ENCODE measurements at regions not wholly inside any gene's neighbourhood (a gene's known extent, or its start where the extent isn't known, plus 50 kb on each side); places are given as distances from the start of the nearest gene placed in this dataset.

DNA sequence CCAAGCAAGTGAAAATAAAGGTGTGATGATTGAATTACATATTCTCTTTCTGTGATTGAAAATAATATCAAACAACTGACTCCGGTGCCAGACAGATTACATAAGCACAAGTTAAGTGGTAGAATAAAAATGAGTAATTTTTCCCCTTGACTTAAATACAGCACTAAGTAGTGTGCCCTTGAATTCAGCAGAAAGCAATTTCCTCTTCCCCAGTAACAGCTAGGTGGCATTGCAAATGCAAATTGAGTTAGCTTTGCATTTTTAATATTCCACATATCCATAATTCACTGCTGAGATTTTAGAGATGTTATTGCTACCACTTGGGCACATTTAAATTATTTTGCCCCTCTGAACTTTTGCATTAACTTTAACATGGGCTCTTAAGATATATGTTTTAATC lies 89.8 kb upstream of the NPVF start:
- H3K4me3 ChIP-seq (ENCODE audit: low read length), result no peak overlapping the region
- DNase-seq, result no peak
- intact Hi-C loops (cut with micrococcal nuclease), result no loop called here
- ATAC-seq, result no peak
- no peaks in the 10 kb centered on the region for H3K9me2 ChIP-seq (replicated peaks; ENCODE audit: low read length)
- CTCF ChIA-PET, result no interaction called here
- H2AFZ ChIP-seq (ENCODE audit: low read length), result no peak overlapping the region
- no peak overlapping the region for H3K9ac ChIP-seq (ENCODE audit: low read length)
- no peaks in the 10 kb centered on the region for H3F3A ChIP-seq (ENCODE audit: low read length, unreplicated experiment)
- H3K27me3 ChIP-seq (ENCODE audit: low read length), result peaks cover 63% of the 10 kb centered on the region
- H3K4me1 ChIP-seq (ENCODE audit: insufficient read depth, low read length), result no peaks in the 10 kb centered on the region
- TF ChIP-seq EZH2phosphoT487 (IDR thresholded peaks at IDR 0.05; ENCODE audit: borderline replicate concordance, low read length) (no peak), CTCF (conservative IDR thresholded peaks at IDR 0.05; ENCODE audit: low read depth, low read length) (0 out of 2 replicates have a peak, but pooled peaks have one; percentile 21)
- no TSS peak for BruUV-seq (replicated peaks)
- POLR2A ChIA-PET (ENCODE audit: unreplicated experiment), result no interaction called here
- no peak overlapping the region for H3K27ac ChIP-seq (ENCODE audit: low read length)
- H3K36me3 ChIP-seq (ENCODE audit: low read depth, low read length), result no peaks in the 10 kb centered on the region
- H3K9me3 ChIP-seq (ENCODE audit: low read length), result no peaks in the 10 kb centered on the region
- H3K4me2 ChIP-seq (ENCODE audit: low read length), result no peak overlapping the region
- no peaks in the 10 kb centered on the region for H4K20me1 ChIP-seq (ENCODE audit: low read length)
- no peaks in the 10 kb centered on the region for H3K79me2 ChIP-seq (ENCODE audit: low read length)

GRCh38 chr7:25319707-25320106 lies 91.4 kb upstream of the NPVF start:
- H3K9me2 ChIP-seq (replicated peaks; ENCODE audit: low read length), result no peaks in the 10 kb centered on the region
- no peak overlapping the region for H3K9ac ChIP-seq (ENCODE audit: low read length)
- no peaks in the 10 kb centered on the region for H4K20me1 ChIP-seq (ENCODE audit: low read length)
- no peaks in the 10 kb centered on the region for H3K79me2 ChIP-seq (ENCODE audit: low read length)
- no peak for DNase-seq
- no peak overlapping the region for H2AFZ ChIP-seq (ENCODE audit: low read length)
- no peak for ATAC-seq
- intact Hi-C loops (cut with micrococcal nuclease), result no loop called here
- TF ChIP-seq EZH2 (IDR thresholded peaks at IDR 0.05; ENCODE audit: low read length, unreplicated experiment) (no peak), EZH2phosphoT487 (IDR thresholded peaks at IDR 0.05; ENCODE audit: borderline replicate concordance, low read length) (no peak)
- POLR2A ChIA-PET (ENCODE audit: unreplicated experiment), result no interaction called here
- H3K36me3 ChIP-seq (ENCODE audit: low read depth, low read length), result no peaks in the 10 kb centered on the region
- no peak overlapping the region for H3K4me3 ChIP-seq (ENCODE audit: low read length)
- no peak overlapping the region for H3K27ac ChIP-seq (ENCODE audit: low read length)
- peaks cover 53% of the 10 kb centered on the region for H3K27me3 ChIP-seq (ENCODE audit: low read length)
- CTCF ChIA-PET, result no interaction called here
- H3F3A ChIP-seq (ENCODE audit: low read length, unreplicated experiment), result no peaks in the 10 kb centered on the region
- H3K4me2 ChIP-seq (ENCODE audit: low read length), result no peak overlapping the region
- no peaks in the 10 kb centered on the region for H3K9me3 ChIP-seq (ENCODE audit: low read length)
- no TSS peak for BruUV-seq (replicated peaks)
- H3K4me1 ChIP-seq (ENCODE audit: insufficient read depth, low read length), result no peaks in the 10 kb centered on the region

- Histone ChIP-seq H3K9me3 (ENCODE audit: low read length) (no peaks in the 10 kb centered on the region), H3K4me1 (ENCODE audit: insufficient read depth, low read length) (no peaks in the 10 kb centered on the region), H4K20me1 (ENCODE audit: low read length) (no peaks in the 10 kb centered on the region), H3K9me2 (replicated peaks; ENCODE audit: low read length) (no peaks in the 10 kb centered on the region), H3K27me3 (ENCODE audit: low read length) (peaks cover 42% of the 10 kb centered on the region), H3K4me2 (ENCODE audit: low read length) (no peak overlapping the region), H2AFZ (ENCODE audit: low read length) (no peak overlapping the region), H3K4me3 (ENCODE audit: low read length) (no peak overlapping the region), H3K27ac (ENCODE audit: low read length) (no peak overlapping the region), H3K79me2 (ENCODE audit: low read length) (no peaks in the 10 kb centered on the region), H3K36me3 (ENCODE audit: low read depth, low read length) (no peaks in the 10 kb centered on the region), H3K9ac (ENCODE audit: low read length) (no peak overlapping the region), H3F3A (ENCODE audit: low read length, unreplicated experiment) (no peaks in the 10 kb centered on the region)
- intact Hi-C loops (cut with micrococcal nuclease), result no loop called here
- POLR2A ChIA-PET (ENCODE audit: unreplicated experiment), result no interaction called here
- TF ChIP-seq EZH2 (IDR thresholded peaks at IDR 0.05; ENCODE audit: low read length, unreplicated experiment) (no peak), CTCF (conservative IDR thresholded peaks at IDR 0.05; ENCODE audit: low read depth, low read length) (no peak), EZH2phosphoT487 (IDR thresholded peaks at IDR 0.05; ENCODE audit: borderline replicate concordance, low read length) (no peak)
- ATAC-seq (no peak), DNase-seq (no peak)
- CTCF ChIA-PET, result no interaction called here
- no TSS peak for BruUV-seq (replicated peaks)
Observed at GRCh38 chr7:25320791-25321190, 92.5 kb upstream of the NPVF start.

Measured in PC-3 (cell line).